Keratinocyte (primary cell): ENCODE measurements at regions not wholly inside any gene's neighbourhood (a gene's known extent, or its start where the extent isn't known, plus 50 kb on each side); places are given as distances from the start of the nearest gene placed in this dataset.

Experiments
- DNase-seq: peaks from one replicate; pipeline ENCODE4 v3.0.0-alpha.2; 2011; ENCODE audit warnings: low read depth, missing footprints, low spot score
- FAIRE-seq: peaks from 2 replicates; lab custom pipeline; 2011; peaks lifted over from hg19 to GRCh38; lab: Jason Lieb, UNC
- H2AFZ ChIP-seq: 2 replicates; pipeline ENCODE4 v1.6.0; 2012; ENCODE audit warnings: low read length, control low read depth, inconsistent platforms; ENCODE audit not compliant: control insufficient read depth
- H3K27ac ChIP-seq: 2 replicates; pipeline ENCODE4 v1.5.1; 2011; ENCODE audit warnings: low read length; ENCODE audit not compliant: control insufficient read depth, insufficient read depth
- H3K27me3 ChIP-seq: 3 replicates; pipeline ENCODE4 v1.6.0; 2011; ENCODE audit warnings: low read length; ENCODE audit not compliant: control insufficient read depth, insufficient read depth; ENCODE audit errors: extremely low read depth
- H3K36me3 ChIP-seq, 2 experiments: 2 replicates in 1 of 2; 3 replicates in 1 of 2; pipeline ENCODE4 v1.5.1; 2011; ENCODE audit warnings: low read length in 2 of 2, mild to moderate bottlenecking in 1 of 2; ENCODE audit not compliant: control insufficient read depth in 2 of 2, insufficient read depth in 2 of 2; ENCODE audit errors: extremely low read depth in 1 of 2
- H3K4me1 ChIP-seq: 3 replicates; pipeline ENCODE4 v1.5.1; 2011; ENCODE audit warnings: low read length; ENCODE audit not compliant: control insufficient read depth, insufficient read depth; ENCODE audit errors: extremely low read depth
- H3K4me2 ChIP-seq: 3 replicates; pipeline ENCODE4 v1.6.0; 2011; ENCODE audit warnings: low read depth, low read length; ENCODE audit not compliant: control insufficient read depth, insufficient read depth; ENCODE audit errors: extremely low read depth
- H3K4me3 ChIP-seq, 3 experiments: fragments of 200-600 bp in 1 of 3; sonication (generic) in 1 of 3; 2 replicates in 2 of 3; 3 replicates in 1 of 3; pipeline ENCODE4 v1.5.1; 2011 to 2016; ENCODE audit warnings: low read length in 3 of 3, mild to moderate bottlenecking in 3 of 3, control low read depth in 2 of 3, inconsistent platforms in 1 of 3, low read depth in 1 of 3, mixed read lengths in 1 of 3, mixed run types in 1 of 3, moderate library complexity in 1 of 3; ENCODE audit not compliant: control insufficient read depth in 2 of 3, insufficient read depth in 2 of 3; ENCODE audit errors: extremely low read depth in 1 of 3
- H3K79me2 ChIP-seq: 2 replicates; pipeline ENCODE4 v1.6.0; 2012; ENCODE audit warnings: low read length; ENCODE audit not compliant: control insufficient read depth, insufficient read depth
- H3K9ac ChIP-seq: 3 replicates; pipeline ENCODE4 v1.6.0; 2011; ENCODE audit warnings: low read length; ENCODE audit not compliant: control insufficient read depth, insufficient read depth; ENCODE audit errors: extremely low read depth
- H3K9me1 ChIP-seq: 3 replicates; pipeline ENCODE4 v1.6.0; 2011; ENCODE audit warnings: low read length; ENCODE audit not compliant: control insufficient read depth, insufficient read depth; ENCODE audit errors: extremely low read depth
- H3K9me3 ChIP-seq: 2 replicates; pipeline ENCODE4 v1.5.1; 2012; ENCODE audit warnings: low read depth, low read length; ENCODE audit not compliant: control insufficient read depth
- H4K20me1 ChIP-seq: 3 replicates; pipeline ENCODE4 v1.6.0; 2011; ENCODE audit warnings: low read length; ENCODE audit not compliant: control insufficient read depth, insufficient read depth; ENCODE audit errors: extremely low read depth
- EZH2 ChIP-seq: IDR thresholded peaks from one replicate; pipeline ENCODE4 v1.6.1; 2012; ENCODE audit warnings: inconsistent platforms, mild to moderate bottlenecking, low read length, moderate library complexity
- dilution Hi-C: fragments of 300-500 bp; cut with MboI; formaldehyde crosslinking; loops from one replicate; pipeline ENCODE4 v1.7.0; 2020; ENCODE audit warnings: low sequenced_read_pairs; ENCODE audit not compliant: extremely low pct_ligation_motif_present
- TF ChIP-seq, protein P1 (sequence below), 3 experiments: IDR thresholded peaks in 1 of 3; conservative IDR thresholded peaks in 1 of 3; optimal IDR thresholded peaks in 1 of 3; 2 replicates in 2 of 3; 3 replicates in 1 of 3; pipeline versions ENCODE3 to v1.5.1; 2011; ENCODE audit warnings: low read length in 3 of 3, mild to moderate bottlenecking in 3 of 3, moderate library complexity in 2 of 3, control low read depth in 1 of 3, inconsistent platforms in 1 of 3; ENCODE audit not compliant: insufficient read depth in 2 of 3; ENCODE audit errors: extremely low read depth in 1 of 3

DNA sequence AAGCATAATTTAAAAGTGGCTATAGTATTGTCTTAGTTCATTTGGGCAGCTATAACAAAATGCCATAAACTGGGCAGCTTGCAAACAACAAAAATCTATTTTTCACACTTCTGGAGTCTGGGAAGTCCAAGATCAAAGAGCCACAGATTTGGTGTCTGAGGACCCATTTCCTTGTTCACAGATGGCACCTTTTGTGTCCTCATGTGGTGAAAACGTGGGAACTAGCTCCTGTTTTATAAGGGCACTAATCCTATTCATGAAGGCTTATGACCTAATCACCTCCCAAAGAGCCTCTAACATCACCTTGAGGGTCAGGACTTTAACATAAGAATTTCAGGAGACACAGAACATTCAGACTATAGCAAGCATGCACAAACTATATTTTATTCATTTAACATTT, 126.5 kb upstream of the WDFY3 start:
- no peaks in the 10 kb centered on the region for H3K4me1 ChIP-seq
- FAIRE-seq (no peak), DNase-seq (no peak)
- no peaks in the 10 kb centered on the region for H4K20me1 ChIP-seq
- no peak overlapping the region for H3K4me3 ChIP-seq
- H3K9me3 ChIP-seq: no peaks in the 10 kb centered on the region
- dilution Hi-C loops: no loop called here
- H3K79me2 ChIP-seq: no peaks in the 10 kb centered on the region
- H3K9ac ChIP-seq: no peak overlapping the region
- TF ChIP-seq, protein P1, sequence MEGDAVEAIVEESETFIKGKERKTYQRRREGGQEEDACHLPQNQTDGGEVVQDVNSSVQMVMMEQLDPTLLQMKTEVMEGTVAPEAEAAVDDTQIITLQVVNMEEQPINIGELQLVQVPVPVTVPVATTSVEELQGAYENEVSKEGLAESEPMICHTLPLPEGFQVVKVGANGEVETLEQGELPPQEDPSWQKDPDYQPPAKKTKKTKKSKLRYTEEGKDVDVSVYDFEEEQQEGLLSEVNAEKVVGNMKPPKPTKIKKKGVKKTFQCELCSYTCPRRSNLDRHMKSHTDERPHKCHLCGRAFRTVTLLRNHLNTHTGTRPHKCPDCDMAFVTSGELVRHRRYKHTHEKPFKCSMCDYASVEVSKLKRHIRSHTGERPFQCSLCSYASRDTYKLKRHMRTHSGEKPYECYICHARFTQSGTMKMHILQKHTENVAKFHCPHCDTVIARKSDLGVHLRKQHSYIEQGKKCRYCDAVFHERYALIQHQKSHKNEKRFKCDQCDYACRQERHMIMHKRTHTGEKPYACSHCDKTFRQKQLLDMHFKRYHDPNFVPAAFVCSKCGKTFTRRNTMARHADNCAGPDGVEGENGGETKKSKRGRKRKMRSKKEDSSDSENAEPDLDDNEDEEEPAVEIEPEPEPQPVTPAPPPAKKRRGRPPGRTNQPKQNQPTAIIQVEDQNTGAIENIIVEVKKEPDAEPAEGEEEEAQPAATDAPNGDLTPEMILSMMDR (optimal IDR thresholded peaks at IDR 0.05 in 1 of 3, IDR thresholded peaks at IDR 0.05 in 1 of 3, conservative IDR thresholded peaks at IDR 0.05 in 1 of 3; ENCODE audit: extremely low read depth in 1 of 3, insufficient read depth in 2 of 3, low read length in 3 of 3): no peak
- no peak for TF ChIP-seq EZH2
- no peak overlapping the region for H3K27ac ChIP-seq
- no peaks in the 10 kb centered on the region for H3K36me3 ChIP-seq
- no peaks in the 10 kb centered on the region for H3K9me1 ChIP-seq
- no peaks in the 10 kb centered on the region for H3K27me3 ChIP-seq
- H3K4me2 ChIP-seq: no peak overlapping the region
- no peak overlapping the region for H2AFZ ChIP-seq

DNA sequence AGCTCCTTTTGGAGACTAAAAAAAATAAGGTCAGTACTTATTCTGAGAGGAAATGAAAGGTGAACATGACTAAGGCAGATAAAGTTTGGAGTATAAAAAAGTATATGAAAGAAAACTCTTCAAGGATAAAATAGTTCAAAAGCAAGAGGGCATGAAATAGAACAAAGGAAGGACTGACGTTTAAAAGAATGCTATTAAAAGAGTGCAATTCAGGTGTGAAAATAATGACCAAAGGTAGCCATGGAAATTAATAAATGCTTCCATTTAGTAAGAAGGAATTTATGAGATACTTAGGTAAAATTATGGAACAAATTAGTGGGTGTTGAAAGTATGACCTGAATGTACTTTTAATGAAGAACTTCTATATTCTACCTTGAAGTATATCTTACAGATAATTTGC, 128.2 kb upstream of the WDFY3 start:
- FAIRE-seq (no peak), DNase-seq (no peak)
- no peaks in the 10 kb centered on the region for H3K9me3 ChIP-seq
- no peak overlapping the region for H3K4me2 ChIP-seq
- no peaks in the 10 kb centered on the region for H3K9me1 ChIP-seq
- no peak for TF ChIP-seq EZH2
- TF ChIP-seq, protein P1 (optimal IDR thresholded peaks at IDR 0.05 in 1 of 3, IDR thresholded peaks at IDR 0.05 in 1 of 3, conservative IDR thresholded peaks at IDR 0.05 in 1 of 3; ENCODE audit: extremely low read depth in 1 of 3, insufficient read depth in 2 of 3, low read length in 3 of 3): no peak
- H4K20me1 ChIP-seq: no peaks in the 10 kb centered on the region
- H3K36me3 ChIP-seq: no peaks in the 10 kb centered on the region
- H3K4me3 ChIP-seq: no peak overlapping the region
- H3K79me2 ChIP-seq: no peaks in the 10 kb centered on the region
- no peak overlapping the region for H2AFZ ChIP-seq
- H3K9ac ChIP-seq: no peak overlapping the region
- dilution Hi-C loops: no loop called here
- no peaks in the 10 kb centered on the region for H3K4me1 ChIP-seq
- H3K27ac ChIP-seq: no peak overlapping the region
- H3K27me3 ChIP-seq: no peaks in the 10 kb centered on the region
